PC-9 (cell line): ENCODE measurements at regions not wholly inside any gene's neighbourhood (a gene's known extent, or its start where the extent isn't known, plus 50 kb on each side); places are given as distances from the start of the nearest gene placed in this dataset.

Experiments used
- CTCF ChIP-seq: fragments of 200-600 bp; sonication (generic); conservative IDR thresholded peaks from 2 replicates; pipeline ENCODE4 v1.6.1; 2017; ENCODE audit warnings: mixed run types, antibody characterized with exemption, mild to moderate bottlenecking, moderate library complexity
- EZH2 ChIP-seq: fragments of 200-600 bp; sonication (generic); IDR thresholded peaks from 2 replicates; pipeline ENCODE4 v1.8.0; 2017; ENCODE audit warnings: antibody characterized with exemption, low read depth

DNA sequence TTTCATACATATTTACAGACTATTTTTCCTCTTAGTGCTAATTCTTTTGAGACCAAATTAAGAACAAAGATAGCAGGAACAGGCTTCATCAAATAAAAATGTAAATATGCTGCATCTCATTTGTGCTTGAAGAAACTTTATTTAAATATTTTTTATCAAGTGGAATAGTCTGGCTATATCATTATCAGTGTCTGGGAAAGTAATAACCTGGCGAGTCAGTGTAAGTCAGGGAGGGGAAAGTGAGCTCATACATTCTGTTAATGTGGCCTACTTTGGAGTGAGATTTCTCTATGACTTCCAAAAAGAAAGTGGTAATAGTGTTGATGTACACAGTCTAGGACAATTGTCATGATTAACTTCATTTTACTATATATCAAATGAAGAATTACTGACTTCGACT, 1045.1 kb downstream of the ADGRL2 start:
- no peak for TF ChIP-seq CTCF
- TF ChIP-seq EZH2: no peak
